Mesothelial cell of epicardium (in vitro differentiated cells): ENCODE measurements at regions not wholly inside any gene's neighbourhood (a gene's known extent, or its start where the extent isn't known, plus 50 kb on each side); places are given as distances from the start of the nearest gene placed in this dataset.

Experiments used
- DNase-seq, 2 experiments: peaks; one replicate each; pipeline ENCODE4 v3.0.0; 2021; ENCODE audit warnings: low spot score in 2 of 2; ENCODE audit not compliant: unreplicated experiment in 2 of 2
- H3K27ac Mint-ChIP-seq: 2 replicates; pipeline ENCODE4 v1.8.0; 2021; ENCODE audit warnings: mixed read lengths
- H3K27me3 Mint-ChIP-seq: 2 replicates; pipeline ENCODE4 v1.8.0; 2021; ENCODE audit warnings: low read depth, mixed read lengths
- H3K36me3 Mint-ChIP-seq: 2 replicates; pipeline ENCODE4 v1.8.0; 2021; ENCODE audit warnings: mixed read lengths
- H3K4me1 Mint-ChIP-seq: 2 replicates; pipeline ENCODE4 v1.8.0; 2021; ENCODE audit warnings: mixed read lengths
- H3K4me3 Mint-ChIP-seq: 2 replicates; pipeline ENCODE4 v1.8.0; 2021; ENCODE audit warnings: mild to moderate bottlenecking, moderate library complexity, mixed read lengths
- H3K9me3 Mint-ChIP-seq: 2 replicates; pipeline ENCODE4 v1.8.0; 2021; ENCODE audit warnings: mixed read lengths
- TF ChIP-seq, protein P1 (sequence below): fragments of 200-600 bp; sonication (generic); IDR thresholded peaks from one replicate; pipeline ENCODE4 v1.5.0; 2021; ENCODE audit warnings: antibody characterized with exemption; ENCODE audit not compliant: unreplicated experiment

- H3K9me3 Mint-ChIP-seq = no peaks in the 10 kb centered on the region
- DNase-seq = no peak
- H3K36me3 Mint-ChIP-seq = no peaks in the 10 kb centered on the region
- H3K27me3 Mint-ChIP-seq = no peaks in the 10 kb centered on the region
- no peak overlapping the region for H3K4me3 Mint-ChIP-seq
- no peak overlapping the region for H3K27ac Mint-ChIP-seq
- TF ChIP-seq, protein P1, sequence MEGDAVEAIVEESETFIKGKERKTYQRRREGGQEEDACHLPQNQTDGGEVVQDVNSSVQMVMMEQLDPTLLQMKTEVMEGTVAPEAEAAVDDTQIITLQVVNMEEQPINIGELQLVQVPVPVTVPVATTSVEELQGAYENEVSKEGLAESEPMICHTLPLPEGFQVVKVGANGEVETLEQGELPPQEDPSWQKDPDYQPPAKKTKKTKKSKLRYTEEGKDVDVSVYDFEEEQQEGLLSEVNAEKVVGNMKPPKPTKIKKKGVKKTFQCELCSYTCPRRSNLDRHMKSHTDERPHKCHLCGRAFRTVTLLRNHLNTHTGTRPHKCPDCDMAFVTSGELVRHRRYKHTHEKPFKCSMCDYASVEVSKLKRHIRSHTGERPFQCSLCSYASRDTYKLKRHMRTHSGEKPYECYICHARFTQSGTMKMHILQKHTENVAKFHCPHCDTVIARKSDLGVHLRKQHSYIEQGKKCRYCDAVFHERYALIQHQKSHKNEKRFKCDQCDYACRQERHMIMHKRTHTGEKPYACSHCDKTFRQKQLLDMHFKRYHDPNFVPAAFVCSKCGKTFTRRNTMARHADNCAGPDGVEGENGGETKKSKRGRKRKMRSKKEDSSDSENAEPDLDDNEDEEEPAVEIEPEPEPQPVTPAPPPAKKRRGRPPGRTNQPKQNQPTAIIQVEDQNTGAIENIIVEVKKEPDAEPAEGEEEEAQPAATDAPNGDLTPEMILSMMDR = no peak
- peaks cover 6% of the 10 kb centered on the region for H3K4me1 Mint-ChIP-seq
Measured at GRCh38 chr4:119797238-119797894, 168.8 kb upstream of the PDE5A start.

- Mint-ChIP-seq H3K4me1 (peaks cover 6% of the 10 kb centered on the region), H3K4me3 (no peak overlapping the region), H3K27me3 (no peaks in the 10 kb centered on the region), H3K27ac (no peak overlapping the region), H3K36me3 (no peaks in the 10 kb centered on the region), H3K9me3 (peaks cover 3% of the 10 kb centered on the region)
- DNase-seq = no peak
- TF ChIP-seq, protein P1 = no peak
Measured at GRCh38 chr4:119795986-119796578, 167.5 kb upstream of the PDE5A start.

DNA sequence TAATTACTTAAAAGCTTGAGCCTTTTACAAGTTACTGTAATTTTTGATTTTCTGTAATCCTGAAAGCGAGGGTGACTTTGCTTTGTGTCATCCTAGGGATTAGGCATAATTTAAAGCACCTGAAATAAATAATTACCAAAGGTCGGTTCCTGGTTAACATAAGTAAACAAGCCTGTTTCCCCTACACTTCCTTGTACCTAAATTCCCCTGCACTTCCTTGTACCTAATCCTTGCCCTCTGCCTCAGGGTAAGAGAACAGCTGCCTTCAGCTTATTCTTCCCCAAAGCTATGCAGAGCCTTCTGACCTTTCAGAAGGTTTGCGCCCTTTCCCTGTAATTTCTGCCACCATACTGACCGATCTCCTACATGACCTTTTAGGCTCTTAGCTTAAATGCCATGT lies 166.1 kb upstream of the PDE5A start:
- DNase-seq = no peak
- Mint-ChIP-seq H3K4me3 (no peak overlapping the region), H3K9me3 (peaks cover 6% of the 10 kb centered on the region), H3K27ac (no peak overlapping the region), H3K27me3 (no peaks in the 10 kb centered on the region), H3K36me3 (no peaks in the 10 kb centered on the region), H3K4me1 (peaks cover 6% of the 10 kb centered on the region)
- TF ChIP-seq, protein P1 = no peak

GRCh38 chr4:119794113-119794512 lies 165.5 kb upstream of the PDE5A start:
- H3K9me3 Mint-ChIP-seq = peaks cover 6% of the 10 kb centered on the region
- TF ChIP-seq, protein P1 = no peak
- DNase-seq = no peak
- no peaks in the 10 kb centered on the region for H3K27me3 Mint-ChIP-seq
- H3K27ac Mint-ChIP-seq = peak overlapping the region; percentile 0
- H3K36me3 Mint-ChIP-seq = no peaks in the 10 kb centered on the region
- H3K4me1 Mint-ChIP-seq = peaks cover 6% of the 10 kb centered on the region
- no peak overlapping the region for H3K4me3 Mint-ChIP-seq

DNA sequence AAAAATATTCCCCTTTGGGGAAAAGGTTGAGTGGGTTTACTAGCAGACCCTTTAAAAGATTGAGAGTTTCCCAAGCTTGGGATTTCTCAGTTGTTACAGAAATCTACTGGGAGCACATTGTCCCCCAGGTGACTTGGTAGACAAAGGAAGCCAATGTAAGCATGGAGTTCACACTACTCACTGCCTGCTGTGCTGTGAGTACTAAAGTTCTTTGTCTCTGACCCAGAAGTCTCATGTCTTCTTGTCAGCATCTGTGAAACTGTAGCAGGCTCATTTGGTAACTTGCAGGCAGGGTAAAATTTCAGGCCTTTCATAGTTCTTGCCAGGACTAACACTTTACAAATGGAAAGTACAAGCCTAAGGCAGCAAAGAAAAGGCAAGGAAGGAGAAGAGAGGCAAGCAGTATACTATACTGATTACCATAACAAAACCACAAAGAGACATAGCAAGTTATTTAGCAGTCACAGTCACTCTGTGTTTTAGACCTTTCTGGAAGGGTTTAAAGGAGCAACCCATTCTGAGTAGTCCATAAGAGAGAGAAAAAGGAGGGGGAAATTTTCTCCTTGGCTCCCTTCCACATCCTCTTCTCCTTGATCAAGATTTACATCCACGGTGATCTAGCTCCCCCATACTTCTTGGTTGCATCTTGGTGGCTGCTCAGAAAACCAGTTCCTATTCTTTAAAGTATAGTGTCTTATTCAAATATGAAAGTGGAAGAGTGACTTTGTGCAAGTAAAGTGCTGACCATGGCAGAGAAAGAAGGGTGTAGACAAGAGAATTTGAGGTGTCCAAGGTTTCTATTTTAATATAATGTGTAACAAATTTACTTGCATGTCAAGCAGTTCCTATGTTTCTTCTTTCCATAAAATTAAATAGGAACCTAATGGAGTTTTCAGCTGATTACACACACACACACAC lies 160.0 kb upstream of the PDE5A start:
- no peaks in the 10 kb centered on the region for H3K27me3 Mint-ChIP-seq
- peaks cover 5% of the 10 kb centered on the region for H3K36me3 Mint-ChIP-seq
- no peak overlapping the region for H3K4me3 Mint-ChIP-seq
- TF ChIP-seq, protein P1 = no peak
- H3K4me1 Mint-ChIP-seq = no peaks in the 10 kb centered on the region
- H3K27ac Mint-ChIP-seq = no peak overlapping the region
- H3K9me3 Mint-ChIP-seq = peaks cover 15% of the 10 kb centered on the region
- DNase-seq = no peak
